GM21717 (cell line): ENCODE measurements at regions not wholly inside any gene's neighbourhood (a gene's known extent, or its start where the extent isn't known, plus 50 kb on each side); places are given as distances from the start of the nearest gene placed in this dataset.
"Not testable (repeated sequence)": the region's sequence is repeated elsewhere in the genome, so short reads cannot be mapped to it uniquely, and the experiment has no call there.

ENCODE experiments used
- ATAC-seq: cut with Tn5 transposase; IDR thresholded peaks from one replicate; pipeline ENCODE4 v1.9.1; 2021; ENCODE audit warnings: mild to moderate bottlenecking, moderate library complexity; ENCODE audit not compliant: unreplicated experiment

GRCh38 chr4:164277414-164277813, 476.5 kb upstream of the SMIM31 start:
- ATAC-seq, result not testable (repeated sequence)

GRCh38 chr4:164287173-164287572, 466.8 kb upstream of the SMIM31 start:
- ATAC-seq, result no peak

DNA sequence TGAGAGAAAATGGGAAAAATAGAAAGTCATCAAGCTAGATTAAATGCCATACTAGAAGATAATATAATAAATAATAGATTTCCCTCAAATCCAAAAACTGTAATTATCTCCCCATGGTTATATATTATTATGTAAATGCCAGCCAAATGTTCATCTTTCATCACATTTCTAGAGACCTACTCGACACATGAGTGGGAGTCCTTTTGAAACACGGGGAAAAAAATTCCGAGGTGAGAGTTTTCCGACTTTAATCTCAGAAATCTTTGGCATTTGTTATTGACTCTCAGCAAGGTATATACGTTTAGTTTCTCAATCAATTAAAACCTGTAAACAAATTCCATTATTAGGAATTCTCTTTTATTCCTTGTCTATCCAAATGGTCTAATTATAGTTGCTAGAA, 465.4 kb upstream of the SMIM31 start:
- no peak for ATAC-seq

DNA sequence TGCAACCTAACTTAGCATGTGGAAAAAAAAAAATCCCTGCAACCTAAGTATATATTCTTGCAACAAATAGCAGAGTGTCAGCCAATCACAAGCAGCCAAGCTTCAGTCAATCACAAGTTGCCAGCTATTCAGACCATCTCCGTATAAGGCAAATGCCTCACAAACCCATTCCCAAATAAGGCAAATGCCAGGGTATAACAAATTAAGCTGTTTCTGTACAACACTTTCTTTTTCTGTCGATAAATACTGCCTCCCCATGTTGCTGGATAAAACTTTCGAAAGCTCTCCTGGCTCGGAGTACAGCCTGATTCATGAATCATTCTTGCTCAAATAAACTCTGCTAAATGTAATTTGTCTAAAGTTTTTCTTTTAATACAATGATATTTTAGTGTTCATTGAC, 460.7 kb upstream of the SMIM31 start:
- no peak for ATAC-seq

DNA sequence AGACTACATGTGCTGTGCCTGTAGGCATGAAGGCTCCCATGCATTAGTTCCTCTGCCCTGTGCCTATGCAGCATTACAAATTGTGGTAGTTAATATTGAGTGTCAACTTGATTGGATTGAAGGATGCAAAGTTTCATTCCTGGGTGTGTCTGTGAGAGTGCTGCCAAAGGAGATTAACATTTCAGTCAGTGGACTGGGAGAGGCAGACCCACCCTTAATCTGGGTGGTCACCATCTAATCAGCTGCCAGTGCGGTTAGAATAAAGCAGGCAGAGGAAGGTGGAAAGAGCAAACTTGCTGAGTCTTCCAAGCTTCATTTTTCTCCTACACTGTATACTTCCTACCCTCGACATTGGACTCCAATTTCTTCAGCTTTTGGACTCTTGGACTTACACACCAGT, 460.2 kb upstream of the SMIM31 start:
- ATAC-seq, result no peak

GRCh38 chr4:164301430-164301829, 452.5 kb upstream of the SMIM31 start:
- no peak for ATAC-seq

GRCh38 chr4:164304101-164304639, 449.8 kb upstream of the SMIM31 start:
- ATAC-seq, result peak; percentile 78

DNA sequence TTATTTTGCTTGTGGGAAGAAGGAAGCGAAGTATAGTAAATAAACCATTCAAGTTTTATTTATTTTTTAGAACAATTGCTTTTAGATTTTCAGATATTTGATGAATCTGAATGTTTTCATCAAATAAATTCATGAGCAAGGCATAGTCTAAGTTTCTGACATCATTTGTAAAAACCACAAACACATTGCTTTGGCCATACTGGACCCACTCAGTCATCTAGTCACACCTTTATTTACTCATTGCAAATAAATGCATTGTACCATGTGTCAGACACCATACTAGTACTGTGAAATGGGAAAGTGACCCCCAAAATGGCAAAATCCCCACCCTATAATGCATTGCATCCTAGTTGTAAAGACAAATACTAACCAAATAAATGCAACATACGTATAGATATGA, 449.1 kb upstream of the SMIM31 start:
- ATAC-seq, result peak; percentile 44

- ATAC-seq, result no peak
Measured at GRCh38 chr4:164307262-164307661, 446.7 kb upstream of the SMIM31 start.

DNA sequence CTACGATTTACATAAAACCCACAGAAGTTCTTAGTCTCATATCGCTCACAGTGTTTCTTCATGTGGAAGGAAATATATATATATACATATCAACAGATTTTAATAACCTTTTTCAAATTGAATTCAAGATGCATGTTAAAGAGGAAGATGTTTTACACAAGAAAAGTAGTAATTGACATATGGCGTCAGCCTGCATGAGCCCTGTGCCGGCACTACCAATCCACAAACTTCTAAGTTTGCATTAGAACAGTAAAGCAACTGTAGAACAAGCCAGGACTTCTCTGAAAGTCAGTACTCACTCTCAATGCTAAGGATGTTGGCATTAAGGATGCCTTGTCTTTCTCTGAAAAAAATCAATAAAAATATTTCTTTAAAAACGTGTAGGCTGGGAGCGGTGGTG, 441.3 kb upstream of the SMIM31 start:
- ATAC-seq, result no peak

DNA sequence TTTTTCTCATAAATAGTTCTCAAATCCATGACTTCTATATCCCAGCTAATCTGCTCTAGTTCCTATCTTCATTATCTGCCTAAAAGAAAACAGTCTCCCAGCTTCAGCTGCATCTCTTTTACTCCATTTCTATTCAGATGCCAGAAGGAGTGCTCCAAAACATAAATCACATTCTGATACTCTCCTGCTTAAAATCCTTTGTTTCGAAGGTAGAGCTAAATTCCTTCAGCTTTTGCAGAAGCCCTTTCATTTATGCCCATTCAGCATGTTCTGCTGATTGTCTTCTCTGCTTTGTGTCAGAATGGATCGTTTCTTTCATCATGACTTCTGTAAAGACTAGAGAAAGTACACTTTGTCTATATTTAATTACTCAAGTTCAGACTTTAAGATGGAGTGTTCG, 440.1 kb upstream of the SMIM31 start:
- ATAC-seq, result no peak

- ATAC-seq, result no peak
Measured at GRCh38 chr4:164318350-164318749, 435.6 kb upstream of the SMIM31 start.

GRCh38 chr4:164319688-164320087, 434.2 kb upstream of the SMIM31 start:
- no peak for ATAC-seq

DNA sequence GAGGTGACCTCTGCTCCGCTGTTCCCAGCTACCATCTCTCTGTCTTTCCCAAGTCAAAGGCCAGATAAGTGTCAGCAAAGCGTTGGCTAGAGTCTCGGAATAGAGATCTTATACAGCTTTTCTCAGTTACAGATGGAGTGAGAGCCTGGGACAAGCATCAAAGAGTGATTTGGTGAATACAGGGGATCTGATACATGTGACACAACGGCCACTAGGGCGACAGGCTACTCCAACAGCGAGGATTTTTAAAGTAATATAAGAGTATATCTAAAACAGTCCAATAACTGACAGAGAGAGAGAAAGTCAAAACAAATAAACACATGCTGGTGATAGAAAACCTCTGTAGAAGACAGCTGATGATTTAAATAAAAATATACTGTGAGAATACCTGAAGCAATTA, 433.1 kb upstream of the SMIM31 start:
- no peak for ATAC-seq

- no peak for ATAC-seq
Measured at GRCh38 chr4:164326056-164326455, 427.9 kb upstream of the SMIM31 start.

GRCh38 chr4:164337219-164337944, 416.5 kb upstream of the SMIM31 start:
- no peak for ATAC-seq

DNA sequence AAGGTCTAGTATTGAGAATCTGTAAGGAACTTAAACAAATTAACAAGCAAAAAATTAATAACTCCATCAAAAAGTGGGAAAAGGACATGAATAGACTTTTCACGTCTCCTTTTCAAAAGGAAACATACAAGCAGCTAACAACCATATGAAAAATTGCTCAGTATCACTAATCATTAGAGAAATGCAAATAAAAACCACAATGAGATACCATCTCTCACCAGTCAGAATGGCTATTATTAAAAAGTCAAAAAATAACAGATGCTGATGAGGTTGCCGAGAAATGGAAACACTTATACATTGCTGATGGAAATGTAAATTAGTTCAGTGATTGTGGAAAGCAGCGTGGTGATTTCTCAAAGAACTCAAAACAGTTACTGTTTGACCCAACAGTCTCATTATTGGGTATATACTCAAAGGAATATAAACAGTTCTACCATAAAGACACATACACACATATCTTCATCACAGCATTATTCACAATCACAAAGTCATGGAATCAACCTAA, 410.4 kb upstream of the SMIM31 start:
- no peak for ATAC-seq

GRCh38 chr4:164345756-164346155, 408.2 kb upstream of the SMIM31 start:
- ATAC-seq, result no peak

DNA sequence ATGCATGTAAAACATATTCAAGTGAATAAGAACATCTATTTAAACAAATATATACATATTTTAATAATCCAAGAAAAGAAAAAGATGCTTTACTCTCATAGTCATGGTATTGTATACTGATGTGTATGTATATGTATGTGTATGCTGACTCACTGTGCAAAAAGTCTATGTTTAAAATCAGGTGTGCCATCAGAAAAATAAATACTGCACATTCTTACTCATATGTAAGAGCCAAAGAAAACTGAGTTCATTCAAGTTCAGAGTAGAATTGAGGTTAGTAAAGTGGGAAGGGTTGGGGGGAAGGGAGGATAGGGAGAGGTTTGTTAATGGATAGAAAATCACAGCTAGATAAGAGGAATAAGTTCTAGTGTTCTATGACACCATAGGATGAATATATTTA, 403.9 kb upstream of the SMIM31 start:
- no peak for ATAC-seq

- not testable (repeated sequence) for ATAC-seq
Measured at GRCh38 chr4:164350716-164351115, 403.2 kb upstream of the SMIM31 start.

DNA sequence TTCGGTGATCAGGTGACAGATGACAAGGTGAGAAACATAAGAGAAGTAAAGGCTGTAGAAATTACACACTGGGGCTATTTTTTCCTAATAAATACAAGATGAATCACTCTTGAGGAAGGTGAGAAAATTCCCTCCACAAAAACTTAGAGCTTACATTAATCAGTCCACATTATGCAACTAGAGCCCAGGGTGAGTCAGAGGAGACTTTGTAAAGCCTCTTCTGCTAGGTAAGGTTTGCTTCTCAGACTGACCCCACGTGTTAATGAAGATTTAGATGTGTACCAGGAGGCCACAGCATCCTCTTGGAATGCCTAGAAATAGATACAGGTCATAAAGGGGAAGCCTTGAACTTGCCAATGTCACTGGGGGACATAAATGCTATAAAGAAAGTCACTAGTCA, 396.0 kb upstream of the SMIM31 start:
- ATAC-seq, result no peak

DNA sequence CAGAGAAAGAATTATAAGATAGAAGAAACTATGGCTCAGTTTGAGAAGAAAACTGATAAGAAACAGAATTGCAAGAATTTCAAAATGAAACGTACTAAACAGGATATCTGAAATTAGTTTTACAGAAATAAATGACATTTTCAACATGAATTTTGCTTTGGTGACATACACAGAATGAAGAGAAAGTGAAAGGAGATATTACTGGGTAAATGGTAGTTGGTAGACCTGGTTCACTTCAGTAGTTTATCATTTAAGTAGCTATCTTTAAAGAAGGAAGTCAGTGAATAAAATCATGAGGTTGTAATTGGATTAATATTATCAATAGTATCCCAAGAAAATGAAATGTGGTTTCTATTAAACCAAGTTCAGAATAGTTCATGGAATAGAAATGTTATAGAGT, 395.5 kb upstream of the SMIM31 start:
- ATAC-seq, result no peak

DNA sequence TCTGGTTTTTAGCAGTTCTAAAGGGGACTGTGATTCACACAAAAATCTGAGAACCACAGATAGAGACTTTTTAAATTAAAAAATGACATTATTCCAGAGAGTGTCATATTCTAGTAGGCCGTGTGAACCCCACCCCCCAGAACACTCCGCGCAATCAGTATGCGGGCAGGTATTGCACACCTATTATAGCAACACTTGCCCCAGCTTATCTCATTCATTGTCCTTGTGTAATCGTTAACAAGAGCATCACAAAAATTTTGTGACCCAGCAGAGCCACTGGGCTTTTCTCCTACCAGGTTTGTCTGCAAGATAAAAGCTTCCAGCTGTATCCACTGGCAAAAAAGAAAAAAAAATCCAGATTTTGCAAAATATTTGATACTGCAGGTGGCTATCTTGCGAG, 394.1 kb upstream of the SMIM31 start:
- ATAC-seq, result no peak
